ENCODE measurements at regions not wholly inside any gene's neighbourhood (a gene's known extent, or its start where the extent isn't known, plus 50 kb on each side); places are given as distances from the start of the nearest gene placed in this dataset.

GRCh38 chr4:116427666-116428065 lies 657.7 kb downstream of the TRAM1L1 start:
- TF ChIP-seq POLR2A (IDR thresholded peaks at IDR 0.05): no peak
- TF ChIP-seq CTCF (IDR thresholded peaks at IDR 0.05): no peak
